Caco-2 (cell line): ENCODE measurements at regions not wholly inside any gene's neighbourhood (a gene's known extent, or its start where the extent isn't known, plus 50 kb on each side); places are given as distances from the start of the nearest gene placed in this dataset.

Experiments used
- BruUV-seq: library from RNA; stranded (reverse); fragments of 400-500 nt; replicated peaks from 2 replicates; lab custom pipeline; 2021; lab: Mats Ljungman, UMichigan
- CTCF ChIA-PET: fragments of 300-600 bp; sonication (Branson Sonifier 250); formaldehyde crosslinking; loops from one replicate; lab custom pipeline; 2022; ENCODE audit warnings: antibody characterized with exemption; lab: Charles Lee
- POLR2A ChIA-PET: fragments of 300-600 bp; sonication (Branson Sonifier 250); formaldehyde crosslinking; loops from one replicate; lab custom pipeline; 2022; ENCODE audit warnings: antibody characterized with exemption; lab: Charles Lee
- DNase-seq, 2 experiments: peaks; one replicate each; pipeline versions ENCODE4 v3.0.0 to v3.0.0-alpha.2; 2020 to 2022
- H3K27me3 ChIP-seq: replicated peaks from 2 replicates; pipeline ENCODE4 v1.6.0; 2011; ENCODE audit warnings: low read length; ENCODE audit not compliant: control insufficient read depth, insufficient read depth
- H3K36me3 ChIP-seq: 2 replicates; pipeline ENCODE4 v1.5.1; 2011; ENCODE audit warnings: low read length; ENCODE audit not compliant: control insufficient read depth, insufficient read depth
- H3K4me1 ChIP-seq: fragments of 250-450 bp; sonication (Bioruptor Pico); 2 replicates; pipeline ENCODE4 v1.5.1; 2020; ENCODE audit warnings: mild to moderate bottlenecking
- H3K4me3 ChIP-seq: 2 replicates; pipeline ENCODE4 v1.5.1; 2011; ENCODE audit warnings: low read depth, mild to moderate bottlenecking, control low read depth, low read length
- H3K9me3 ChIP-seq: fragments of 250-450 bp; sonication (Bioruptor Pico); 2 replicates; pipeline ENCODE4 v1.5.1; 2020; ENCODE audit warnings: mild to moderate bottlenecking, moderate library complexity
- H3K27ac Mint-ChIP-seq: one replicate; pipeline ENCODE4 v1.8.0; 2022; ENCODE audit warnings: mixed read lengths; ENCODE audit not compliant: unreplicated experiment
- H3K27me3 Mint-ChIP-seq: one replicate; pipeline ENCODE4 v1.8.0; 2022; ENCODE audit warnings: mixed read lengths; ENCODE audit not compliant: insufficient read depth, unreplicated experiment
- H3K36me3 Mint-ChIP-seq: one replicate; pipeline ENCODE4 v1.8.0; 2022; ENCODE audit warnings: mild to moderate bottlenecking, mixed read lengths; ENCODE audit not compliant: insufficient read depth, unreplicated experiment
- H3K4me1 Mint-ChIP-seq: one replicate; pipeline ENCODE4 v1.8.0; 2022; ENCODE audit warnings: low read depth, mixed read lengths; ENCODE audit not compliant: unreplicated experiment
- H3K4me3 Mint-ChIP-seq: one replicate; pipeline ENCODE4 v1.8.0; 2022; ENCODE audit warnings: mild to moderate bottlenecking, moderate library complexity, mixed read lengths; ENCODE audit not compliant: unreplicated experiment
- H3K9me3 Mint-ChIP-seq: one replicate; pipeline ENCODE4 v1.8.0; 2022; ENCODE audit warnings: mixed read lengths; ENCODE audit not compliant: unreplicated experiment
- intact Hi-C: fragments of 100-400 bp; cut with micrococcal nuclease; formaldehyde crosslinking; loops from one replicate; pipeline ENCODE4 v1.10.0; 2022; ENCODE audit not compliant: unreplicated experiment
- TF ChIP-seq, protein P1 (sequence below), 2 experiments: fragments of 200-600 bp in 1 of 2; IDR thresholded peaks; 1 replicate in 1 of 2; 2 replicates in 1 of 2; pipeline versions ENCODE4 v1.5.1 to v1.8.0; 2011 to 2022; ENCODE audit warnings: antibody characterized with exemption in 1 of 2, control low read depth in 1 of 2, inconsistent platforms in 1 of 2, low read depth in 1 of 2, low read length in 1 of 2, mild to moderate bottlenecking in 1 of 2, moderate library complexity in 1 of 2; ENCODE audit not compliant: insufficient read depth in 1 of 2, severe bottlenecking in 1 of 2, unreplicated experiment in 1 of 2

- no peak overlapping the region for H3K4me3 Mint-ChIP-seq
- H3K36me3 ChIP-seq: no peaks in the 10 kb centered on the region
- CTCF ChIA-PET: no interaction called here
- no peak overlapping the region for H3K4me3 ChIP-seq
- BruUV-seq: no TSS peak
- H3K27me3 Mint-ChIP-seq: peaks cover 11% of the 10 kb centered on the region
- intact Hi-C loops: no loop called here
- POLR2A ChIA-PET: no interaction called here
- TF ChIP-seq, protein P1, sequence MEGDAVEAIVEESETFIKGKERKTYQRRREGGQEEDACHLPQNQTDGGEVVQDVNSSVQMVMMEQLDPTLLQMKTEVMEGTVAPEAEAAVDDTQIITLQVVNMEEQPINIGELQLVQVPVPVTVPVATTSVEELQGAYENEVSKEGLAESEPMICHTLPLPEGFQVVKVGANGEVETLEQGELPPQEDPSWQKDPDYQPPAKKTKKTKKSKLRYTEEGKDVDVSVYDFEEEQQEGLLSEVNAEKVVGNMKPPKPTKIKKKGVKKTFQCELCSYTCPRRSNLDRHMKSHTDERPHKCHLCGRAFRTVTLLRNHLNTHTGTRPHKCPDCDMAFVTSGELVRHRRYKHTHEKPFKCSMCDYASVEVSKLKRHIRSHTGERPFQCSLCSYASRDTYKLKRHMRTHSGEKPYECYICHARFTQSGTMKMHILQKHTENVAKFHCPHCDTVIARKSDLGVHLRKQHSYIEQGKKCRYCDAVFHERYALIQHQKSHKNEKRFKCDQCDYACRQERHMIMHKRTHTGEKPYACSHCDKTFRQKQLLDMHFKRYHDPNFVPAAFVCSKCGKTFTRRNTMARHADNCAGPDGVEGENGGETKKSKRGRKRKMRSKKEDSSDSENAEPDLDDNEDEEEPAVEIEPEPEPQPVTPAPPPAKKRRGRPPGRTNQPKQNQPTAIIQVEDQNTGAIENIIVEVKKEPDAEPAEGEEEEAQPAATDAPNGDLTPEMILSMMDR (IDR thresholded peaks at IDR 0.05; ENCODE audit: insufficient read depth in 1 of 2, low read depth in 1 of 2, low read length in 1 of 2, severe bottlenecking in 1 of 2, unreplicated experiment in 1 of 2): no peak
- H3K9me3 Mint-ChIP-seq: no peaks in the 10 kb centered on the region
- H3K4me1 Mint-ChIP-seq: no peaks in the 10 kb centered on the region
- no peak for DNase-seq
- H3K9me3 ChIP-seq: no peaks in the 10 kb centered on the region
- no peaks in the 10 kb centered on the region for H3K4me1 ChIP-seq
- no peak overlapping the region for H3K27ac Mint-ChIP-seq
- H3K27me3 ChIP-seq: no peaks in the 10 kb centered on the region
- H3K36me3 Mint-ChIP-seq: no peaks in the 10 kb centered on the region
Measured at GRCh38 chr9:99590410-99590809, 231.3 kb upstream of the NR4A3 start.

DNA sequence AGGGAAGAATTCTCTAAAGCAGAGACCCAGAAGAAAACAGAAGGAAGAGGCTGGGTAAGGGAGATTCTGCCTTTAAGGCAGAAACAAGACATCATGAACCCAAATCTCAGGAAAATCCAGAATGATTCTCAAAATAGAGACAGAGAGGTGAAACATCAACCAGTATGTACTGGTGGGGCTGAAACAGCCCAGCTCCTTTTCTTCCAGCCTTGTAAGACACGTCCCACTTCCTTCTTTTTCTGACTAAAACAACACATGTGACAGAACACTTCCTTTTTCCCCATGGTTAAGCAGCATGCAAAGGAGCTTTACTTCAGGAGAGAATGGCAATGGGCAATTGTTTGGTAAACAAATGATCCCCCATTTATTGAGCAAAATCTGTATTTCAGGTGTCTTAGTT, 230.8 kb upstream of the NR4A3 start:
- intact Hi-C loops: no loop called here
- BruUV-seq: no TSS peak
- TF ChIP-seq, protein P1 (IDR thresholded peaks at IDR 0.05; ENCODE audit: insufficient read depth in 1 of 2, low read depth in 1 of 2, low read length in 1 of 2, severe bottlenecking in 1 of 2, unreplicated experiment in 1 of 2): no peak

GRCh38 chr9:99591770-99592169, 229.9 kb upstream of the NR4A3 start:
- Mint-ChIP-seq H3K4me3 (no peak overlapping the region), H3K27me3 (peaks cover 3% of the 10 kb centered on the region), H3K36me3 (no peaks in the 10 kb centered on the region), H3K9me3 (no peaks in the 10 kb centered on the region), H3K27ac (no peak overlapping the region), H3K4me1 (no peaks in the 10 kb centered on the region)
- H3K36me3 ChIP-seq: no peaks in the 10 kb centered on the region
- H3K4me3 ChIP-seq: no peak overlapping the region
- TF ChIP-seq, protein P1 (IDR thresholded peaks at IDR 0.05; ENCODE audit: insufficient read depth in 1 of 2, low read depth in 1 of 2, low read length in 1 of 2, severe bottlenecking in 1 of 2, unreplicated experiment in 1 of 2): no peak
- no peaks in the 10 kb centered on the region for H3K9me3 ChIP-seq
- intact Hi-C loops: no loop called here
- POLR2A ChIA-PET: no interaction called here
- H3K4me1 ChIP-seq: no peaks in the 10 kb centered on the region
- no peaks in the 10 kb centered on the region for H3K27me3 ChIP-seq
- DNase-seq: no peak
- BruUV-seq: no TSS peak
- CTCF ChIA-PET: no interaction called here

More for the DNA sequence above, 230.8 kb upstream of the NR4A3 start:
- CTCF ChIA-PET: no interaction called here
- no peak overlapping the region for H3K4me3 Mint-ChIP-seq
- POLR2A ChIA-PET: no interaction called here
- H3K27ac Mint-ChIP-seq: no peak overlapping the region
- peaks cover 11% of the 10 kb centered on the region for H3K27me3 Mint-ChIP-seq
- no peak for DNase-seq
- no peaks in the 10 kb centered on the region for H3K36me3 Mint-ChIP-seq
- no peaks in the 10 kb centered on the region for H3K4me1 Mint-ChIP-seq
- Histone ChIP-seq H3K36me3 (no peaks in the 10 kb centered on the region), H3K4me1 (no peaks in the 10 kb centered on the region), H3K9me3 (no peaks in the 10 kb centered on the region), H3K4me3 (no peak overlapping the region), H3K27me3 (no peaks in the 10 kb centered on the region)
- no peaks in the 10 kb centered on the region for H3K9me3 Mint-ChIP-seq
